GM18498 (cell line): ENCODE measurements at regions not wholly inside any gene's neighbourhood (a gene's known extent, or its start where the extent isn't known, plus 50 kb on each side); places are given as distances from the start of the nearest gene placed in this dataset.

Source experiments
- ATAC-seq: cut with Tn5 transposase; IDR thresholded peaks from one replicate; pipeline ENCODE4 v1.9.1; 2021; ENCODE audit warnings: mild to moderate bottlenecking, moderate library complexity; ENCODE audit not compliant: unreplicated experiment

DNA sequence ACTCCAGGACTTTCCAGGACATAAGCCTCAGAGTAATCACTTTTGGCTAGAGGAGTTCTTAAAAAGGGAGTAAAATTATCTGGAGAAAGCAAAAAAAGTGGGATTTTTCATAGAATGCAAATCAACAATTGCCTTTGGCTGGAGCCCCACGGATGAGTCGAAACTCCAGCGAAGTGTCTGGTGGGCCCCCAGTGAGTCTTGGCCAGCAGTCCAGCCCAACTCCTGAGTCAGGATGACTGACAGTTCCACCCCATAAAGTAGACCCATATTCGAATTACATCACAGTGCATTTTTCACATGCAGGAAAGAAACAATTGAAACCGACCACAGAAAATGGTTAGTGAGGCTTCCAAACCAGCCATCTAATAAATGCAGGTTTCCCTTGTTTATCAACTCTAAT, 265.7 kb downstream of the BCL11B start:
- ATAC-seq, result no peak

DNA sequence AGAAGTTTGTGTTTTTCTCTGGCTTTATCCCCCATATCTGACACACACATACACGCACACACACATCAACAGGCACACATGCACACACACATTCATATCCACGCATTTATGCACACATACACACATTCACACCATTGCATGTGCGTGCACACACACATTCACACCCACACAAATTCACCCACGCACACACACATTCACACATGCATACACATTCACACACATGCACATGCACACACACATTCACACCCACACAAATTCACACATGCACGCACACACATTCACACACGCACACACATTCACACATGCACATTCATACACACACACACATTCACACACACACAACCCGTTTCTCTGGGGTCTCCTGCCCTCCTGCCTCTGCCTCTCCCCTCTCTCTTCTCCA, 264.2 kb downstream of the BCL11B start:
- no peak for ATAC-seq

DNA sequence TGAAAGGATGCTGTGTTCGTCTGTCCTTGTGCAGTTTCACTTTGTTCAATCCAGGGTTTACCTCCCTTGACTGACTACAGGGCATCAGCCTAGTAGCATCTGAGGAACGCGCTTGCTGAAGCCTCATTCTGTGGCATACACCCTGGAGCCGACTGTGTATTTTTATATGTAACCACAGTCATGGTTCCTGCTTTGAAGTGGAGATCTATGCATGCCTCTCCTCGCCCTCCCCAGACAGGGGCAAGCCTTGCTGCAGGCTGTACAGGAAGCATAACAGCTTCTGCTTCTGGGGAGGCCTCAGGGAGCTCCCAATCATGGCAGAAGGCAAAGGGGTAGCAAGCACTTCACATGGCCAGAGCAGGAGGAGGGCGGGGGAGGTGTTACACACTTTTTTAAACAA, 262.1 kb downstream of the BCL11B start:
- ATAC-seq, result no peak

GRCh38 chr14:99011385-99011784, 260.6 kb downstream of the BCL11B start:
- ATAC-seq, result no peak

DNA sequence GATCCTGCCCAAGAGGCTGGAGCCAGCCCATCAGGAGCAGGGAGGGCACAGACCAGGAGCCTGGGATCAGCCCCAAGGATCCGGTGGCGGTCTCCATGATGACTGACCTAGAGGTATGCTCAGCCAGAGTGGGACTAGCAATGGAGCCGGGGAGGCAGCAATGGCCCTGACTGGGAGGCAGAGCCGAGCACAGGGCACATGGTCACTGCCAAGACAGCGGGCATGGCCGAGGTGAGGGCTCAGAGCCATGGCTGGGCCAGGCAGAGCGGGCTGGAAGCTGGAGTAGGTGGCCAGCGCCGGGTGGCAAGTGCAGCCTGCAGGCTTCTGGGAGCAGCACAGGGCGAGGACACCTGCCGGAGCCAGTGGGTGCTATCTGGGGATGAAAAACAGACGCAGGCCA, 259.3 kb downstream of the BCL11B start:
- no peak for ATAC-seq

DNA sequence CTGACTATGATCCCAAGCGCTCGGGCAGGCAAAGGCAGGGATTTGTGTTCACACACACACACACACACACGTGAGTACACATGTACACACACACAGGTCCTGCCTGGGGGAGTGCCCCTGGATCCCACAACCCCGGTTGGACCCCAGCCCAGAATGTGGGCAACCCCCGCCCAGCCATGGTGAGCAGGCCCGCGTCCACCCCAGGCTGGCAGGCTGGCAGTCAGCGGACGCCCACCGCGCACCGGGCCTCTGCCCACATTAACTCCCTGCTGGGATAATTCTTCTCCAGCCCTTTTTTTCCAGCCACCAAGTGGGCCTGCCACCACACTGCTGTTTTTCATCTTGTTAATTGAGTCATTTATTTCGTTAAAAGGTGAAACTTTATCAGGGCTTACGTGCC, 256.2 kb downstream of the BCL11B start:
- ATAC-seq, result no peak

GRCh38 chr14:99023371-99023770, 248.6 kb downstream of the BCL11B start:
- no peak for ATAC-seq

- ATAC-seq, result no peak
These were observed 247.1 kb downstream of the BCL11B start for GRCh38 chr14:99024926-99025325.

GRCh38 chr14:99025418-99025817, 246.6 kb downstream of the BCL11B start:
- no peak for ATAC-seq

DNA sequence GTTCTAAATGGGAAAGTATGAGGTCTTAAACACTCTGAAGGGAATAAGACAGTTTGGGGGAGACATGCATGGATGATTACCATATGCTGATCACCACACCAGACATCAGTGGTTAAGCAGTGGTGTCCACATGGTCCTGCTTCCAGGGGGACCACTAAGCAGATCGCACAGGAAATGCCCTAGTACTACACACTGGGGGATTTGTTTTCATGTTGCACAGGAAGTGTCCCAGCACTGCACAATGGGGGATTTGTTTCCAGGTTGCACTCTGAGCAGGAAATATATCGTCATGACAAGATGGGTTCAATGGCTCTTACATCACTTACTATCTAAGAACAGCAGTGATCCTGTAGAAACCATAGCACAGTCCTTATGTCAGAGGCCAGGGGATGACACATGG, 245.5 kb downstream of the BCL11B start:
- no peak for ATAC-seq

DNA sequence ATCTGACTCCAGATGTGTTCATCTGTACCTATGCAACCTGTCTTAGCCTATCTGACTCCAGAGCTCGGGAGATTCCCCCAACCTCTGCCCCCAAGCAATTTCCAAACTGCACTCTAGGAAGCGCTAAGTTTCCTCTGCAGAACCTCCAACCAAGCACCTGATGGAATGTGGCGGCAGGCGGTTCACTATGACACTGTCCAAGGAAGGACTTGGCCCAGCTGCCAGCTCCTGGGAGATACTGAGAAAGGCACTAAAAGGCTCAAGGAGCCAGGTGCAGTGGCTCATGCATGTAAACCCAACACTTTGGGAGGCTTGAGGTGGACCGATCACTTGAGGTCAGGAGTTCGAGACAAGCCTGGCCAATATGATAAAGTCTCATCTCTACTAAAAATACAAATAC, 244.0 kb downstream of the BCL11B start:
- no peak for ATAC-seq

DNA sequence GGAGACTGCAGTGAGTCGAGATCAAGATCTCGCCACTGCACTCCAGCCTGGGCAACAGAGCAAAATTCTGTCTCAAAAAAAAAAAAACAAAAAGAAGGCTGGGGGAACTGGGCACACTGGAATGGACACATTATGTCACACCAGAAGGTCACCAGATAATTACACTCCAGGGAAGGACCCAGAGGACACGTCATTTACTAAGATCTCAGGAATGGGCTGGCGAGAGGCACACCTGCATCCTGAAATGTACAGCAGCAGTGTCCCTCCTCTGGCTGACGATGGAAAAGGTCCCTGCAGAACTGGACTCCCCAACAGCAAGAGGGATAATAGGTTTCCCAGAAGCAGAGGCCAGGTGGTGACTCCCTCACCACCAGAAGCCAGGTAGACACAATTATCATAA, 243.5 kb downstream of the BCL11B start:
- no peak for ATAC-seq

DNA sequence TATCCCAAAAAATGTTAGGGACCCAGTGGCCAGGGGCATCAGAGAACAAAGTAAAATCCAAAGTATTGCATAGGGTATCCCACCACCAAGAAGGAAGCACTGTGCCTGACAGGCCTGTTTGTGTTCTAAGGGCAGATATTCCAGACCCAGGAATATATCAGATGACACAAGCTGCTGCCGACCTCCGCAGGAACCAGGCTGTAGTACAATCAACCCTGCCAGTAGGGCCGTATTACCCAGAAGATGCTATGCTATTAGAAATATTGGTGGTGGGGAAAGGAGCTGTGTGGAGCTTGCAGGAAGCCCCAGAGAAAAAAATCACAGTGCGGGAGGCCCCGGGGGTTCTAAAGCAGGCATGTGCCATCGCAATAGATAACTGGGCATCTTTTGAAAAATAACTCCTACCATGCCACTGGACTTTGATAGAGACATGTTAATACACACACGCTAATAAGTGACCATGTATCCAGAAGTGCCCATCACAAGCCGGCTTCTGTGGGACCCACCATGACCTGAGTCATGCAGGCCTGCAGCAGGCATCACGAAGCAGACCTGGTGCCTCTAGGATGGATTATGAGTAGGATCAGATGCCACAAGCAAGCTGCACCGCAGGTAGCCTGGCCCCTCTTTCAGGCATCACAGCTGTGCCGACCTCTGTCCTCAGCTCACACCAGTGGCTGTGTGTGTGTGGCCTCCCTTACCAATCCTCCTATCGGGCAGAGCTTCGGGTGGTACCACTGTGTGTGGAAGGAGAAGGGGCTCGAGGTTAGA, 242.7 kb downstream of the BCL11B start:
- no peak for ATAC-seq

- no peak for ATAC-seq
These were observed 242.1 kb downstream of the BCL11B start for GRCh38 chr14:99029916-99030305.

- no peak for ATAC-seq
These were observed 241.5 kb downstream of the BCL11B start for GRCh38 chr14:99030454-99030853.

DNA sequence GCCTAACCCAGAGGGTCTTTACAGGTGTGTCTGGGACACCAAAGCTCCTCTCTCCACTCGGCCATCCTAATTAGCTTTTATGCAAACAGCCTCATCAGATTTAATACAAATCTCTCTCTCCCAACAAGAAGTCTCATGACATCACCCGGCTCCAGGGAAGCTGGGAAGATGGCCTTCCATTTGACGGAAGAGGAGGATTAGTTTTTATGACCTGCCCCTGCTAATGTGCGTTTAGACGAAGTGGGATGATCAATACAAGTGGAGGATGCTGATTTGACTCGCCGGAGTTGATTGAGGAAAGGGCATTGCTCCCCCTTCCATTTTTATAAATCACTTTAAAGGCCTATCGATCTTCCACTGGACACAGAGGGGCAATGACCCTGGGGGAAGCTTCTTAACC, 239.2 kb downstream of the BCL11B start:
- ATAC-seq, result no peak

- no peak for ATAC-seq
These were observed 238.0 kb downstream of the BCL11B start for GRCh38 chr14:99033951-99034350.

- ATAC-seq, result no peak
These were observed 237.3 kb downstream of the BCL11B start for GRCh38 chr14:99034711-99035171.

DNA sequence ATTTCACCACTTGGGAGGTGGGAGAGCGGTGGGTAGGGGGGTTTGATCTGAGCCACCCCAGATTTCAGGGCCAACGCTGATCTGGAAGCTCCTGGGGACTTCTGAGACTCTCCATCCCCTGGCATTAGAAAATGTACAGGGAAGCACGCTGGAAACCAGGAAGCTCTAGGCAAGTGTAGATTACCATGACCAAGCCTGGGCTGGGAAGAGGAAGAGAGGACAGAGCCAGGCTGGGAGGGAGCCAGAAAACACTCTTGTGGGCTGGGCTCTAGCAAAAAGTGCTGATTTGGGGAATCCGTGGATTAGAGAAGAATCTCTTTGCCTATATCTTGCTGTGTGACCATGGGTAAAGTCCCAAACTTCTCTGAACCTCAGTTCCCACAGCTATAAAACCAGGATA, 236.7 kb downstream of the BCL11B start:
- ATAC-seq, result no peak

GRCh38 chr14:99035712-99036610, 236.0 kb downstream of the BCL11B start:
- no peak for ATAC-seq

GRCh38 chr14:99036611-99037293, 235.2 kb downstream of the BCL11B start:
- ATAC-seq, result no peak
